ENCODE measurements at regions not wholly inside any gene's neighbourhood (a gene's known extent, or its start where the extent isn't known, plus 50 kb on each side); places are given as distances from the start of the nearest gene placed in this dataset.

DNA sequence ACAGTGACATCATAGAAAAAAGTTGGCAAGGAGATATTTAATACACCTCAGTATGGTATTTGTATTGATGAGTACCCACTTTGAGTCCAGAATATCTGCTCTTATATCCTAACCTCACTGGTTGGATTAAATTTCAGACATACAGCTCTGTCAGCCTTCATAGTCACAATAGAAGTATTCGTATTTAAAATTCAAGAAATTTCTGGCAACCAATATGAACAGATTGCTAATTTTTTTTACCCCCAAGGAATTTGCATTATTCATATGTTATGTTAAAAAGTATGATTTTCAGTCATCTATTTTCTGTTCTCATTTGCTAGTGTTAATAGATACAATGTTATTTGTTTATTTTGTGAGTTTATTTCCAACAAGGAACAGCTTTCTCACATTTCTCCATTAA, 1306.8 kb upstream of the NXPH2 start (continued):
- TF ChIP-seq CEBPG (CRISPR knock-in tag; IDR thresholded peaks at IDR 0.05) (no peak), CEBPG (tag; conservative IDR thresholded peaks at IDR 0.05 in 1 of 2, IDR thresholded peaks at IDR 0.05 in 1 of 2) (no peak)
- TF ChIP-seq, protein P1, sequence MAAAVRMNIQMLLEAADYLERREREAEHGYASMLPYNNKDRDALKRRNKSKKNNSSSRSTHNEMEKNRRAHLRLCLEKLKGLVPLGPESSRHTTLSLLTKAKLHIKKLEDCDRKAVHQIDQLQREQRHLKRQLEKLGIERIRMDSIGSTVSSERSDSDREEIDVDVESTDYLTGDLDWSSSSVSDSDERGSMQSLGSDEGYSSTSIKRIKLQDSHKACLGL (CRISPR knock-in tag; IDR thresholded peaks at IDR 0.05; ENCODE audit: borderline replicate concordance, poor library complexity, severe bottlenecking), result no peak

DNA sequence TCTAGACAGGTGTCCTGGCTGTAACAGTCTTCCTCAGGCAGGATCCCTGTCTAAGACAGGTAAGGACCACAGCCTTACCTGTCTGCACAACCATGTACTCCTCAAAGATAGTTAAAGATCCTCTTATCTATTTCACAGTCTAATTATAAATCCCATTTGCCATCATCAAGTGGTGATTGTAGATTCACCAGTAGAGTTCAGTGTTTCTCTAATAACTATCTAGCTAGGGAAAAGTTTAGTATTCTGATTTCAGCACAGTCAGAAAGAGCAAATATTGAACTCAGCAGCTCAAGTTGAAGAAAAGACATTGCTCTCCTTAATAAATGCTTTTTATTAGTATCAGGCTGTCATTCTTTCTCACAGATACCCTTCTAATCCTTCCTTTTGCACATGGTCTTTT, 1305.5 kb upstream of the NXPH2 start:
- Histone ChIP-seq H3K9ac (ENCODE audit: insufficient read depth in 1 of 2, low read depth in 2 of 2, low read length in 2 of 2) (no peak overlapping the region), H3K9me3 (replicated peaks; ENCODE audit: control insufficient read depth, insufficient read depth, low read depth, low read length) (no peaks in the 10 kb centered on the region), H4K20me1 (replicated peaks; ENCODE audit: control insufficient read depth, insufficient read depth, low read length) (no peaks in the 10 kb centered on the region), H3K4me3 (no peak overlapping the region), H3K27me3 (ENCODE audit: control insufficient read depth in 2 of 2, insufficient read depth in 2 of 2, low read length in 2 of 2) (no peaks in the 10 kb centered on the region), H2AFZ (ENCODE audit: low read depth, low read length) (no peak overlapping the region), H3K36me3 (ENCODE audit: control insufficient read depth, insufficient read depth, low read length) (no peaks in the 10 kb centered on the region), H3K4me2 (ENCODE audit: insufficient read depth, low read length) (no peak overlapping the region), H3K9me1 (ENCODE audit: control insufficient read depth, insufficient read depth, low read length) (no peaks in the 10 kb centered on the region), H3K4me1 (replicated peaks in 1 of 2; ENCODE audit: control insufficient read depth in 2 of 2, insufficient read depth in 2 of 2, low read length in 2 of 2) (no peaks in the 10 kb centered on the region), H3K79me2 (ENCODE audit: control insufficient read depth, insufficient read depth, low read length) (no peaks in the 10 kb centered on the region), H3K27ac (ENCODE audit: extremely low read depth, low read depth, low read length) (no peak overlapping the region)
- no peak for FAIRE-seq
- ChIA-PET POLR2A (no interaction called here), CTCF (ENCODE audit: low intra/inter-chr PET ratio) (no interaction called here)
- intact Hi-C loops (cut with micrococcal nuclease), result no loop called here
- in situ Hi-C loops (cut with MboI), result no loop called here
- no peak for DNase-seq (ENCODE audit: extremely low read depth in 1 of 4, low spot score in 3 of 4)
- no peak for ATAC-seq
- BruUV-seq (replicated peaks), result no TSS peak
- TF ChIP-seq, protein P2, sequence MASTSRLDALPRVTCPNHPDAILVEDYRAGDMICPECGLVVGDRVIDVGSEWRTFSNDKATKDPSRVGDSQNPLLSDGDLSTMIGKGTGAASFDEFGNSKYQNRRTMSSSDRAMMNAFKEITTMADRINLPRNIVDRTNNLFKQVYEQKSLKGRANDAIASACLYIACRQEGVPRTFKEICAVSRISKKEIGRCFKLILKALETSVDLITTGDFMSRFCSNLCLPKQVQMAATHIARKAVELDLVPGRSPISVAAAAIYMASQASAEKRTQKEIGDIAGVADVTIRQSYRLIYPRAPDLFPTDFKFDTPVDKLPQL (IDR thresholded peaks at IDR 0.05; ENCODE audit: extremely low read depth, insufficient read length), result no peak
- TF ChIP-seq ESRRA (IDR thresholded peaks at IDR 0.05; ENCODE audit: borderline replicate concordance, low read depth), result no peak
- TF ChIP-seq COPS2 (conservative IDR thresholded peaks at IDR 0.05), result no peak
- no peak for TF ChIP-seq SIN3A (IDR thresholded peaks at IDR 0.05; ENCODE audit: borderline replicate concordance in 2 of 2, control insufficient read depth in 1 of 2, low read depth in 2 of 2, low read length in 2 of 2)
- TF ChIP-seq KLF6 (CRISPR knock-in tag; IDR thresholded peaks at IDR 0.05; ENCODE audit: borderline replicate concordance), result no peak
- TF ChIP-seq, protein P3, sequence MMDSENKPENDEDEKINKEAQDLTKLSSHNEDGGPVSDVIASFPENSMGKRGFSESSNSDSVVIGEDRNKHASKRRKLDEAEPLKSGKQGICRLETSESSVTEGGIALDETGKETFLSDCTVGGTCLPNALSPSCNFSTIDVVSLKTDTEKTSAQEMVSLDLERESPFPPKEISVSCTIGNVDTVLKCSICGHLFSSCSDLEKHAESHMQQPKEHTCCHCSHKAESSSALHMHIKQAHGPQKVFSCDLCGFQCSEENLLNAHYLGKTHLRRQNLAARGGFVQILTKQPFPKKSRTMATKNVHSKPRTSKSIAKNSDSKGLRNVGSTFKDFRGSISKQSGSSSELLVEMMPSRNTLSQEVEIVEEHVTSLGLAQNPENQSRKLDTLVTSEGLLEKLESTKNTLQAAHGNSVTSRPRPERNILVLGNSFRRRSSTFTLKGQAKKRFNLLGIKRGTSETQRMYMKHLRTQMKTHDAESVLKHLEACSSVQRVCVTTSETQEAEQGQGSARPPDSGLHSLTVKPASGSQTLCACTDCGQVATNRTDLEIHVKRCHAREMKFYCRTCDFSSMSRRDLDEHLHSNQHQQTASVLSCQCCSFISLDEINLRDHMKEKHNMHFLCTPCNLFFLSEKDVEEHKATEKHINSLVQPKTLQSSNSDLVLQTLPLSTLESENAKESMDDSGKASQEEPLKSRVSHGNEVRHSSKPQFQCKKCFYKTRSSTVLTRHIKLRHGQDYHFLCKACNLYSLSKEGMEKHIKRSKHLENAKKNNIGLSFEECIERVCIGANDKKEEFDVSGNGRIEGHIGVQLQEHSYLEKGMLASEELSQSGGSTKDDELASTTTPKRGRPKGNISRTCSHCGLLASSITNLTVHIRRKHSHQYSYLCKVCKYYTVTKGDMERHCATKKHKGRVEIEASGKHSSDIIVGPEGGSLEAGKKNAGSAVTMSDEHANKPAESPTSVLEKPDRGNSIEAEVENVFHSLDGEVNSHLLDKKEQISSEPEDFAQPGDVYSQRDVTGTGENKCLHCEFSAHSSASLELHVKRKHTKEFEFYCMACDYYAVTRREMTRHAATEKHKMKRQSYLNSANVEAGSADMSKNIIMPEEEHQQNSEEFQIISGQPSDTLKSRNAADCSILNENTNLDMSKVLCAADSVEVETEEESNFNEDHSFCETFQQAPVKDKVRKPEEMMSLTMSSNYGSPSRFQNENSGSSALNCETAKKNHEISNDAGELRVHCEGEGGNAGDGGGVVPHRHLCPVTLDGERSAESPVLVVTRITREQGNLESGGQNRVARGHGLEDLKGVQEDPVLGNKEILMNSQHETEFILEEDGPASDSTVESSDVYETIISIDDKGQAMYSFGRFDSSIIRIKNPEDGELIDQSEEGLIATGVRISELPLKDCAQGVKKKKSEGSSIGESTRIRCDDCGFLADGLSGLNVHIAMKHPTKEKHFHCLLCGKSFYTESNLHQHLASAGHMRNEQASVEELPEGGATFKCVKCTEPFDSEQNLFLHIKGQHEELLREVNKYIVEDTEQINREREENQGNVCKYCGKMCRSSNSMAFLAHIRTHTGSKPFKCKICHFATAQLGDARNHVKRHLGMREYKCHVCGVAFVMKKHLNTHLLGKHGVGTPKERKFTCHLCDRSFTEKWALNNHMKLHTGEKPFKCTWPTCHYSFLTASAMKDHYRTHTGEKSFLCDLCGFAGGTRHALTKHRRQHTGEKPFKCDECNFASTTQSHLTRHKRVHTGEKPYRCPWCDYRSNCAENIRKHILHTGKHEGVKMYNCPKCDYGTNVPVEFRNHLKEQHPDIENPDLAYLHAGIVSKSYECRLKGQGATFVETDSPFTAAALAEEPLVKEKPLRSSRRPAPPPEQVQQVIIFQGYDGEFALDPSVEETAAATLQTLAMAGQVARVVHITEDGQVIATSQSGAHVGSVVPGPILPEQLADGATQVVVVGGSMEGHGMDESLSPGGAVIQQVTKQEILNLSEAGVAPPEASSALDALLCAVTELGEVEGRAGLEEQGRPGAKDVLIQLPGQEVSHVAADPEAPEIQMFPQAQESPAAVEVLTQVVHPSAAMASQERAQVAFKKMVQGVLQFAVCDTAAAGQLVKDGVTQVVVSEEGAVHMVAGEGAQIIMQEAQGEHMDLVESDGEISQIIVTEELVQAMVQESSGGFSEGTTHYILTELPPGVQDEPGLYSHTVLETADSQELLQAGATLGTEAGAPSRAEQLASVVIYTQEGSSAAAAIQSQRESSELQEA (IDR thresholded peaks at IDR 0.05; ENCODE audit: low read depth), result no peak
- no peak for TF ChIP-seq ZNF551 (CRISPR knock-in tag; IDR thresholded peaks at IDR 0.05)
- no peak for TF ChIP-seq RBM22 (IDR thresholded peaks at IDR 0.05; ENCODE audit: low read depth, low read length, poor library complexity, severe bottlenecking)
- TF ChIP-seq SREBF1 (IDR thresholded peaks at IDR 0.05; ENCODE audit: borderline replicate concordance, low read depth, low read length), result no peak
